CMK (cell line): ENCODE measurements at regions not wholly inside any gene's neighbourhood (a gene's known extent, or its start where the extent isn't known, plus 50 kb on each side); places are given as distances from the start of the nearest gene placed in this dataset.
"Not testable (repeated sequence)": the region's sequence is repeated elsewhere in the genome, so short reads cannot be mapped to it uniquely, and the experiment has no call there.

ENCODE experiments used
- DNase-seq: peaks from one replicate; pipeline ENCODE4 v3.0.0-alpha.2; 2010; ENCODE audit warnings: low read depth

DNA sequence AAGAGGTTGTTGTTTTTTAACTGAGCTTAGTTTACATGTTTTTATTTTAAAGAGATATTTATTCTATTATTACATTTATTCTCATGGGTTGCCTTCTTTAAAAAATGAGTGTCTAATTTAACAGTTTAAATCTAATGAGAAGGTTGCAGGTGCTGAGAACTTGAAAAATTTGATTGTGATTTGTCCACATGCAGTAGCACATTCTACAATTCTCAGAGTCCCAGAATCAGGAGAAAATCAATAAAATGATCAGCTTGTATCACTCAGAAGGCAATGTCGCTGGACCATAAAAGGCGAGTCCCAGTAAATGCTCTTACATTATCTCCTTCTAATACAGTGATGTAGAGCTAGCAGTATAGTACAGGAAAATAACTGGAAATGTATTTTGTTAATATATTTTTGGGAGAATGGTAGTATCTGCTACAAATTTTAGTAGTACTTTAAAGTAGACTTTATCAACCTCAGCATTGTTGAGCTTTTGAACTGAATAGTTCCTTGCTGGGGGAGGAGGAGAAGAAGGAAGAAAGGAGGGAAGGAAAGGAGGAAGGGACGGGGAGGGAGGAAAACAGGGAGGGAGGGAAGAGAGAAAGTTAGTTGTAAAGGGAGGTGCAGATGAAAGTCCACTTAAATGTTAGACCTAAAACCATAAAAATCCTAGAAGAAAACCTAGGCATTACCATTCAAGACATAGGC is 458.0 kb downstream of the DOK5 start:
- DNase-seq: no peak

DNA sequence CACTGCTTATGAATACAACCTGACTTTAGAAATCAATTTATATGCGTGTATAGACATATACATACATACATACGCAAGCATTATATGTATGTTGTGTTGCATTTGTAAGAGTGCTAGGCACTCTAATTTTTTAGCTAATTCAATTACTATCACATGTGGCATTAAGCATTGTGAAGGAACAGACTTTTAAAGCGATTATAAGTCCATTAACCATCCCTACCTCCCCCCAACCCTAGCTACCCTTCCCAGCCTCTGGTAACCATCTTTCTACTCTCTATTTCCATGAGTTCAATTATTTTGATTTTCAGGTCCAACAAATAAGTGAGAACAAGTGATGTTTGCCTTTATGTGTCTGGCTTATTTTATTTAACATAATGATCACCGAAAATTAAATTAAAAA is 453.8 kb downstream of the DOK5 start:
- DNase-seq: no peak

DNA sequence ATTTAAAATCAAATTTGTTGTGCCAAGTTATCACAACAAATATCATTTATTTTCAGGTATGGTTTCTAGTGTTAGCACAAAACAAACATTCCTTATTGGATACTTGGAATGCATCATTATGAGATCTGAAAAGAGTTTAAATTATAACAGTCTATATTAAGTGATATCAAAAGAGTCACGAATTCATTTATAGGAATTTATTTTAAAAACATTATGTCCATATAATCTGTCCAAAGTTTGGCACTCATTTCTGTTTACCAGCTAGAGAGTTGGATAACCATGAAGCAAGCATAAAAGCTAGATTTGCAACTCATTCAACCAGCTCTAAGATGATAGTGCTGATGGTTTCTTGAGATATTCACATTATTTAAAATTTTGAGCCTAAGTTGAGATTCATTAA is 453.2 kb downstream of the DOK5 start:
- no peak for DNase-seq

DNA sequence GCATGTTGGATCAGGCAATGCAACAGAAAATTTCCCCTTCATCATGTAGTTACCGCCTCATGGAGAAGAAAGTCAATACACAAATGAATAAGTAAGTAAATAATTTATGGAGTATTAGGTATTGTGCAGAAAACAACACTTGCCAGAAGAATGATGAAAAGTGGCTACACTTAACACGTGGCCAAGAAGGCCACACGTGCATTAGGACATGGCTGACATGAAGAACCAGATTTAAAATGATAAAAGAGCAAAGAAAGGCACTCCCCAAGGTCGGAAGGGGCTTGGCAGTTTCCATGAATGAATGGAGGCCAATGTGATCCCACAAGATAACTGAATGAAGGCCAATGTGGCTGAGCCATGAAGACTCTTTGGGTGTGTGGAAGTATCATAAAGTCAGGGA is 447.2 kb downstream of the DOK5 start:
- no peak for DNase-seq

DNA sequence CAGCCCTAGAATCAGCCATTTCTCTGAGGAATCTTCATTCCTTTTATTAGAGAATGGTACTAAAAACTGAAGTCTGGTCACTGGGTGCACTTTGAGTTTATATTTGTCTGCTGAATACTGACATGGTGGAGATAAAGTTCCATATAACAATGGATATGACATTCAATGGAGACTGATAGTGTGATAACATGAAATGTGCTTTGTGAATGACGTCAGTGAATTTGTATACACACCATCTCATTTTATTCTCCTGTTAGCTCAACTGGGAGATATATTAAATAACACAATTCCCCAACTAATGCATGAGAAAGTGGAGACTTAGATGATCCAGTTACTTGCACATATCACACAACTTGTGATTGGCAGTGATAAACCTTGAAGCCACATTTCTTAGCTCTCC is 446.7 kb downstream of the DOK5 start:
- DNase-seq: no peak

DNA sequence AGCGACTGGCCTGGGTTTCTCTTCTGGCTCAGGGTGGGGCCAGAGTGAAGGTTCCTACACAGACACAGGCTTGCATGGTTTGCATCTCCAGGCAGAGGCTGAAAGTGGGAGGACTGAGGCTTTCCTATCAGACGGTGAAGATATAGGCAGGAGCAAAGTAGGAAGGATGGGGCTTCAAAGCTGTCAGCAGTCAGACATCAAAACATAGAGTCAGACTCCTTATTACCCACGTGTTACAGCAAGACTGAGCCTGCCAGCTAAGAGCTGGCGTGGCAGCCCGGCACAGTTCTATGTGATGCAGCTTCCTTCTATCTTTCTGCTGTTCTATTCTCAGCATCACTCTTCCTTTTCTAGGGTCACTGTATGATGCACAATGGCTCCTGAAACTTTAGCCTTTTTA is 445.1 kb downstream of the DOK5 start:
- DNase-seq: no peak

DNA sequence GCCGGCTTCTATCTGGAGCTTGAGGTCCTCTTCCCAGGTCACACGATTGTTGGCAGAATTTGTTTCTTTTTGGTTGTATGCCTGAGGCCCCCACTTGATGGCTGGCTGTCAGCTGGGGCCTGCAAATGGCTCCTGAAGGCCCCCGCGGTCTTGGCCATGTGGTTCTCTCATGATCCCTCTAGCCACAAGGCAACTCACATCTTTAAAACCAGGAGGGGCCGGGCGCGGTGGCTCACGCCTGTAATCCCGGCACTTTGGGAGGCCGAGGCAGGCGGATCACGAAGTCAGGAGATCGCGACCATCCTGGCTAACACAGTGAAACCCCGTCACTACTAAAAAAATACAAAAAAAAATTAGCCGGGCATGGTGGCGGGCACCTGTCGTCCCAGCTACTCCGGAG is 443.6 kb downstream of the DOK5 start:
- not testable (repeated sequence) for DNase-seq

DNA sequence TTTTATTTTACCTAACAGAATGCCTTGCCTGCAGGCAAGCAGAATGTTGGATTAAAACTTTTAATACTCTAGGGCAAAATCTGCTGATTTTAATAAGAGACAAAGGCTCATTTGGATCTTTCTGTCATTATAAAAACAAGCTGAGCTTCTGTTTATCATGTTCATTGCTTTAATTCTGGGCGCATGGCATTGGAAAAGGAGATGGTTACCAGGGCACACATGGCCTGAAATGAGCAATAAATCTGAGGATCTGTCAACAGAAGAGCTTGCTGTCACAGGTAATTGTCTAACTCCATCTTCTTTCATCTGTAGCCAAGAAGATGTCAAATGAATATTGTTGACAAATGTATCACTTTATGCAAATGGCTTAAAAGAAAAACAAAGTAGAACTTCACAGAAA is 439.6 kb downstream of the DOK5 start:
- DNase-seq: no peak

DNA sequence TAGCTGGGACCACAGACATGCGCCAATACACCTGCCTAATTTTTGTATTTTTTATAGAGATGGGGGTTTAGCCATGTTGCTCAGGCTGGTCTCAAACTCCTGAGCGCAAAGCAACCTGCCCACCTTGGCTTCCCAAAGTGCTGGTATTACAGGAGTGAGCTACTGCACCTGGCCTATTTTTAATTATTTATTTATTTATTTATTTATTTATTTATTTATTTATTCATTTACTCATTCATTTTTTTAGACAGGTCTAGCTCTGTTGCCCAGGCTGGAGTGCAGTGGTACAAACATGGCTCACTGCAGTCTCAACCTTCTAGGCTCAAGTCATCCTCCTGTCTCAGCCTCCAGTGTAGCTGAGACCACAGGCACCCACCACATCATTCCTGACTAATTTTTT is 434.3 kb downstream of the DOK5 start:
- DNase-seq: no peak

DNA sequence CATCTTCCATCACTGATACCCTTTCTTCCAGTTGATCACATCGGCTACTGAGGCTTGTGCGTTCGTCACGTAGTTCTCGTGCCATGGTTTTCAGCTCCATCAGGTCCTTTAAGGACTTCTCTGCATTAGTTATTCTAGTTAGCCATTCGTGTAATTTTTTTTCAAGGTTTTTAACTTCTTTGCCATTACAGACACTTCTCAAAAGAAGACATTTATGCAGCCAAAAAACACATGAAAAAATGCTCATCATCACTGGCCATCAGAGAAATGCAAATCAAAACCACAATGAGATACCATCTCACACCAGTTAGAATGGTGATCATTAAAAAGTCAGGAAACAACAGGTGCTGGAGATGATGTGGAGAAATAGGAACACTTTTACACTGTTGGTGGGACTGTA is 430.7 kb downstream of the DOK5 start:
- DNase-seq: not testable (repeated sequence)

DNA sequence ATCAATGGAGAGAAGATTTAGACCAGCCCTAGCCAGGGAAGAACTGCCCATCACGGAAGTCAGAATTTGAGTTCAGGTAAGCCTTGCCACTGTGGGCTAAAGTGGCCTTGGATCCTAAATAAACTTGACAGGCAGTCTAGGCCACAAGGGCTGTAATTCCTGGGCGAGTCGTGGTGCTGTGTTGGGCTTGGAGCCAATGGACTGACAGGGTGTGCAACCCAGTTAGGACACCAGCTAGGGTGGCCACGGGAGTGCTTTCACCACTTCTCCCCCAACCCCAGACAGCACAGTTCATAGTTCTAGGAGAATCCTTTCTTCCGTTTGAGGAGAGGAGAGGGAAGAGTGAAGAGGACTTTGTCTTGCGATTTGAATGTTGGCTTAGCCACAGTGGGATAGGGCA is 422.4 kb downstream of the DOK5 start:
- DNase-seq: no peak

DNA sequence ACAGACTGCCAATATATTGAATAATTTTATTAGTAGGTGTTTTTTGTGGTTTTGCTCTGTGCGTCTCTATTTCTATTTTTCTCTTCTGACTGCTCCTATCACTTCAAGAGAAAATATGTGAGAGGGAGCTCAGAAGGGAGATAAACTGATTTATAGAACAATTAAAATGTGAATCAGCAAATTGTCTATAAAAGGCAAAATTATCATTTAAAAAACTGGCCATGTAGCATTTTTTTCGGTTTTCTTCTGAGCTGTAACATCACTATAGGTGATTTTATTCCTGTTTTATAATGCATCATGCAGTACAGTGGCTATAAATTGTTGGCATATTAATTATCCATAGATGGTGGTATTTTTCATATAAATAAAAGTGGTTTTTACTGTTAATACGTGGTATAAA is 416.5 kb downstream of the DOK5 start:
- DNase-seq: no peak

DNA sequence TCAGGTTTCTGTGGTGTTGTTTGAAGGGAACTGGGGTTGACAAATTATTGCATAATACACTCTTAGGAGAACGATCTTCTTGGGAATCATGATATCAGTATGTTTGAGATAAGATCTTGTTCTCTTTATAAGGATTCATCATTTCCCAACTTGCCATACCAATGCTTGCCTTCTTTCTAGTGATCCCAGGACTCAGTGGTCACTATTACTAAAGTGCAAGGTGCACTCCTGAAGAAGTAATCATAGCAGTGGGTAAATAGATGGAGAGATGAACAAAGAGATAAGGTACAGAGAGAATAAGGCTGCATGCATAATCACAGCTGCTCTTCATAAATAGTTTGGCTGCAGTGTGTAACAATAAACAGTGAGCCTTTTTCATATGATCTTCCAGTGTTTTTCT is 404.0 kb downstream of the DOK5 start:
- no peak for DNase-seq

DNA sequence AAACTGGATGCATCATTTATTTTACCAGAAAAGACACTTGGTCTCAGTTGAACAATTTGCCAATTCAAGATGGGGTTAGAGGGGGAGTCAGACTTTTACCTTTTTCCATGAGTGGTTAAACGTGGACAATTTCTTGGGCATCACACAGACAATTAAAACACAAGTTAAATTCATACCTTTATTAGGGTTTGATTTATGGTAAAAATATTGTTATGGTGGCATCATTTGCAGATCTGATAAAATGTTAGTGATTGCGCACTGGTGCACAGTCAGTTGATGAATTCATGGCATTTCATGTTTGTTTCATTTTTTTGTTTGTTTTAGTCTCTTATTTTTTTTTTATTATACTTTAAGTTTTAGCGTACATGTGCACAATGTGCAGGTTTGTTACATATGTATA is 399.9 kb downstream of the DOK5 start:
- DNase-seq: no peak

DNA sequence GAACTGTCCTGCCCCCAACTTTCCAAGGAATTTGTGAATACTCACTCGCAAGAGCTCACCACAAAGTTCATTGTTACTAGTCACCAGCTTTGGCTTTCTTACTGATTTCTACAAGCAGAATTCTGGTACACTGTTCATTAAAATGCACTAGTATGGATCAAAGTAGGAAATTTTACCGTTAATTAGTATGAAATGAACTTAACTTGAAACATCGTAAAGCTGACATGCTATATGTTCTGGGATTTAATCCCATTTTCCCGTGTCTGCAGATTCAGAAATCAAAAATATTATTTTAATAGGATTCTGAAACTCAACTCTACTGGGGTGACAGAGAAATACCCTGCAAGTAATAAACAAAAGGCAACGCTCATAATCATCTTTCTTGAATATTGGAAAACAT is 399.3 kb downstream of the DOK5 start:
- DNase-seq: no peak

DNA sequence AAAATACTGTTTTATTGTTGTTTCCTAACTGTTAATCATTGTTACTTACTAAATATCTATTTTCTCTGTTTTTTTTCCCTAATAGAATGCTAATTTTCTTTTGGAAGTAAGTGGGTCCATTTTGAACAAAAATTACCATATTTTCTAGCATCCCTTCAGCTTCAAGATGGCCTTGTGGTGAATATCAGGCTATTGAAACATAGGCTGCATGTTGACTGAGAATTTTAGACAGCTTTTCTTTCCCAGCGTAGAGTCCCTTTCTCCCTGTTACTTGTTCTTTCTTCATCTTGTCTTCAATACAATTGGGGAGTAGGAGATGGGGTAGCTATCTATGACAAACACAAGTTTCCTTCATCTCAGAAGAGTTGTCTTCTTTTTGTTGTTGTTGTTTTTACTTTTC is 397.0 kb downstream of the DOK5 start:
- no peak for DNase-seq

DNA sequence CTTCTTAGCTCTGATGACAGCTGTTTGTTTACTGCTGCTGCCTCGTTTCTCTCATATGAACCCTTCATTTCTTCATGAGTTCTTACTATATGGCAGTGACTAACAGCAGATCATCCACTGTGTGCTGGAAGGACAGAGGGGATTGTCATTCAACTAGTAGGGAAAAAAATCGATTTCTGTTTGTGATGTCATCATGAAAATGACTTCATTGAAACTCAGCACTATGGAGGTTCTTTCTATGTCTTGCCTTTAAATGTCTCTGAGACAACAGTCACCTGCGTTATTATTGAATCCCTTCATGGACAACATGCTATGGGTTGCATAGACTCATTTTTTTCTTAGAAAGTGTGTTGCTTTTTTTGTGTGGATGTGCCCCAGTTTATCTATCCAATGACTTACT is 394.4 kb downstream of the DOK5 start:
- no peak for DNase-seq

DNA sequence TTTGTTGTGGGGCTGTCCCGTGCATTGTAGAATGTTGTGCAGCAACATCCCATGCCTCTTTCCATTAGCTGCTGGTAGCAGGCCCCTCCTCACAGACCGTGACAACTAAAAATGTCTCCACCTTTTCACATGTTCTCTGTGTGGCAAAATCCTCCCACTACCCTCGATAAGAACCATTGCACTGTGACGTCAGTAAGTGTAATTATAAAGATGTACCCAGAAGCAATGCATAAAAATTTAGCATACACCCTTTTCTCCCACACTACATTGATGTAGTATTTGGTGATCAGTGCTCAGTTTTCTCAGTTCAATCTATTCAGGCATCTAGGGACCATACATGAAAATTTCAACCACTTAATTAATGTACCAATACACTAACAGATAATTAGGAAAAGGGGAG is 389.9 kb downstream of the DOK5 start:
- no peak for DNase-seq

DNA sequence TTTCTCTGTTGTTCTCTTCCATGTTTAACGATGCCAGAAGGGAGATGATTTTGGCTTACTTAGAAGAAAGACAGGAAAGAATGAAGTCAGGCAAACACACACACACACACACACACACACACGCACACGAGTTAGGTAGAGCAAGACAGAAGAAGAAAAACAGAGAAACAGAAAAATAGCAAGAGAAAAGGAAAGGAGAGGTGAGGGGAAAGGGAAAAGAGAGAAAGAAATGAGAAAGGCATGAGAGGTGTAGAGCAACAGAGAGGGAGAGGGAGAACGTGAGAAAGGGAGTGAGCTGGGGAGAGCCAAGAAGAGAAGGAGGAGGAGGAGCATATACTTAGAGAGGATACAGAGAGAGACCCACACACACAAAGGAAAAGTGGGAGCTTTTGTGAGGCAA is 385.3 kb downstream of the DOK5 start:
- DNase-seq: no peak

DNA sequence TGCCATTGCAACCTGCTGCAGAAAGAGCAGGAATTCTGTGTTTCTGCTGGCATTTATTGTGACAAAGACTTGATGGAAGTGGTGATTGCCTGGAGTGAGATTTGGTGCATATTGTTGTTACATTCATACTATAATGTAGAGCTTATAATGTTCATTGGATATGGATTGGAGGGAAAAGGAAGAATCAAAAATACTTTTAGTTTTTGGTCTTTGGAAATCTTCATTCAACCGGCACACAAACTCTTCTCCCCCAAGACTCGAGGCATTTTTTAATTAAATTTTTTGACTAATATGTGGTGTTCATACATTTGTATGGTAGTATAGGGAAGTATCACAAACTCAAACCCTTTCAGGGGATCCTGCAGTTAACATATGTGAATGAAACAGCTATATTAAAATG is 380.8 kb downstream of the DOK5 start:
- no peak for DNase-seq

DNA sequence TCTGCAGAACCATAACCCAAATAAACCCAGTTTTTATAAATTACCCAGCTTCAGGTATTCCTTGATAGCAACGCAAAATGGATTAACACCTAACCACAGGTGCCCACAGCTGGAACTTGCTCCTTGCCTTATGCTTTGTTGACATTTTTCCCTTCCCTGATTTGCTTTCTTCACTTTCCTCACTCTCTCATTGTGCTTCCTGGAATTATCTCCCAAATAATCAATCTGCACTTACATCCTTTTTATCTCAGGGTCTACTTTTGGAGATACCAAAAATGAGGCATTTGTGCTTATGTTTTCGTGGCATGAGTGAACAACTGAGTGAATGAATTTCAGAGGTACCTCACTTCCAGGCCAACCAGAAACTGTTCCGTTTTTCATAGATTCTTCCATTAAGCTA is 374.3 kb downstream of the DOK5 start:
- no peak for DNase-seq

DNA sequence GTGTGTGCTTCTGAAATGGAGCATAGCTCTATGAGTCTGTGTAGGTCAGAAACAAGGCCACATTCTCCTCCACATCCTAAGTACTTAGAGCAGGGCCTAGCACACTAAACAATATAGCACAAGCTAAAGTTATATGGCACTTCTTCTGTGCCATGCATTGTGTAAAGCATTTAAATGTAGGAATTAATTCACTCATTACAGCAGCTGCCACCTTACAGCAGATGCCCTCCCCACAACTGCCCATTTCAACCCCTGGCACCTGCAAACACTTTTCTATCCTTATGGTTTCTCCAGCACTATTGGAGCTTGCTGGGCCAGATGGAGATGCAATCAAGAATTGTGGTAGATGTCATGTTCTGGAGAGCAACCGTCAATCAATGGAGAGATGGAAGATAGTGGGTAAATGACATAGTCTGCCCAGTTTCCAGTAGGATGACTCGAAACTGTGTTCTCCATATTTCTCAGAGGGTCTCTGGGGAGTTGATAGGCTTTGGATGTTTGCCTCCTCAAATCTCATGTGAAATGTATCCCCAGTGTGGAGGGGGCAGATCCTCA is 373.7 kb downstream of the DOK5 start:
- DNase-seq: no peak

DNA sequence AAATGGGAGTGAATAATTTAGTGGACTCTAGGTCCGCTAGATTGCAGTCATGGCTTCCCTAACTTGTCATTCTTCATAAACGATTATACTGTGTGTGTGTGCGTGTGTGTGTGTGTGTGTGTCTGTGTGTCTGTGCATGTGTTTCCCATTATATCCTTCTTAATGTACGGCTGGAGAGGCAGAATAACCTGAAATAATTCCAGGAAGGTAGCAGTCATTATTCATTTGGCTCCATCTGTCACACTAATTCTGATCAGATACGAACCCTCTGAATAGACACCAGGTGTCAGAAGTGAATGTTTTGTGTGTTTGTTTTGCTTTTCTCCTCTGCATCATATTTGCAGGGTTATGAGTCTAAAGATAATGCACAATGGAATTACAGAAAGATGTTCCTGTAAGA is 372.9 kb downstream of the DOK5 start:
- DNase-seq: no peak

DNA sequence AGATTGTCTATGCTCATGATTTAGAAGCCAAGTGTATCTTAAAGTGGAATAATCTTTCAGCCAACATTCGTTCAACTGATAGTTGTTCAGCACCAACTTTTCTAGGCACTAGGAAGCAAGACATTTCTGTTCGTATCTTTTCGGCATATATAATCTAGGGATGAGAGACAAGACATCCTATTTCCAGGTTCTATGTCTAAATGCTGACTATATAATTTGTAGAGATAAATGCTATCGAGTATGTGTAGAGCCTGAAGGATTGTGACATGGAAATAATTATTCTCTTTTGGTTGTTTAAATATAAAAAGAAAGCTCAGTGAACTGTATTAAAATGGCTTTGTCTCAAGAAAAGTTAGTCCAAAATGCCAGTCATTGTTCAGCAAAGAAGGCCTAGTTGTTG is 371.6 kb downstream of the DOK5 start:
- DNase-seq: no peak

DNA sequence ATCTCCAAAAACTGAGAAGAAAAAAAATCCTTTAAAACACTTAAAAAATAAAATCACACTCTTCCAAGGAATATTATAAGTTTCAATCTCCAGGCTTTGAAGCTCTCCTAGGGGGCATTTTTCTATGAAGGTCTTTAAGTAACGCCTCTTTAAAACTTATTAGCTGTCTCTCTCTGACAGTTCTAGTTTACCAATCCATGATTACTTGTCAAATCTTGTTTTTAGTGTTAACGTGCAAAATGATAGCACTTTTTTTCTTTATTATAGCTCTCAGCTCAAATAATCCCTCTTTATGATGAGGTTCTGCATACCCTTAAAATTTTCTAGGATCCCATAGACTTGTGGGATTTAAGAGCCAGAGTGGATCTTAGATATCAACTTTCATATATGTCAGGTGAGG is 369.0 kb downstream of the DOK5 start:
- DNase-seq: no peak
